ENCODE measurements at regions not wholly inside any gene's neighbourhood (a gene's known extent, or its start where the extent isn't known, plus 50 kb on each side); places are given as distances from the start of the nearest gene placed in this dataset.

- no peaks in the 10 kb centered on the region for H4K20me1 ChIP-seq (ENCODE audit: insufficient read depth, low read length)
- no peaks in the 10 kb centered on the region for H3K4me1 Mint-ChIP-seq (ENCODE audit: low read depth, unreplicated experiment)
- H2AFZ ChIP-seq (ENCODE audit: low read depth, low read length) = no peak overlapping the region
- H3K27ac Mint-ChIP-seq (ENCODE audit: unreplicated experiment) = no peak overlapping the region
- H3K9me3 Mint-ChIP-seq (ENCODE audit: unreplicated experiment) = peaks cover 4% of the 10 kb centered on the region
- H3K4me2 ChIP-seq (ENCODE audit: low read length) = no peak overlapping the region
- no peak for DNase-seq (ENCODE audit: low read depth)
- H3K27ac ChIP-seq (ENCODE audit: low read depth, low read length) = no peak overlapping the region
- H3K79me2 ChIP-seq (ENCODE audit: insufficient read depth, low read length) = no peaks in the 10 kb centered on the region
- TF ChIP-seq EZH2 (IDR thresholded peaks at IDR 0.05; ENCODE audit: insufficient read depth, low read length) = no peak
- TF ChIP-seq CTCF (IDR thresholded peaks at IDR 0.05; ENCODE audit: insufficient read depth, low read depth, low read length) = no peak
- peaks cover 10% of the 10 kb centered on the region for H3K27me3 Mint-ChIP-seq (ENCODE audit: low read depth, unreplicated experiment)
- no peaks in the 10 kb centered on the region for H3K36me3 ChIP-seq (ENCODE audit: insufficient read depth, low read length)
- no peaks in the 10 kb centered on the region for H3K4me1 ChIP-seq (ENCODE audit: insufficient read depth, low read length)
- H3K9me3 ChIP-seq (ENCODE audit: insufficient read depth, low read depth, low read length) = no peaks in the 10 kb centered on the region
- H3K9ac ChIP-seq (ENCODE audit: low read length) = no peak overlapping the region
- H3K4me3 ChIP-seq (ENCODE audit: insufficient read depth, low read depth, low read length) = no peak overlapping the region
- no peaks in the 10 kb centered on the region for H3K27me3 ChIP-seq (ENCODE audit: insufficient read depth, low read length)
- H3K4me3 Mint-ChIP-seq (ENCODE audit: unreplicated experiment) = no peak overlapping the region
- H3K36me3 Mint-ChIP-seq (ENCODE audit: low read depth, unreplicated experiment) = no peaks in the 10 kb centered on the region
- FAIRE-seq = no peak
These were observed 652.3 kb upstream of the ARGLU1 start for GRCh38 chr13:107220245-107220644.

GRCh38 chr13:107217251-107217650 is 649.3 kb upstream of the ARGLU1 start:
- Mint-ChIP-seq H3K9me3 (ENCODE audit: unreplicated experiment) (peaks cover 4% of the 10 kb centered on the region), H3K4me3 (ENCODE audit: unreplicated experiment) (no peak overlapping the region), H3K4me1 (ENCODE audit: low read depth, unreplicated experiment) (no peaks in the 10 kb centered on the region), H3K27me3 (ENCODE audit: low read depth, unreplicated experiment) (peaks cover 10% of the 10 kb centered on the region), H3K36me3 (ENCODE audit: low read depth, unreplicated experiment) (no peaks in the 10 kb centered on the region), H3K27ac (ENCODE audit: unreplicated experiment) (no peak overlapping the region)
- Histone ChIP-seq H3K4me3 (ENCODE audit: insufficient read depth, low read depth, low read length) (no peak overlapping the region), H3K27ac (ENCODE audit: low read depth, low read length) (no peak overlapping the region), H3K9me3 (ENCODE audit: insufficient read depth, low read depth, low read length) (no peaks in the 10 kb centered on the region), H3K4me2 (ENCODE audit: low read length) (peak overlapping the region; percentile 34), H4K20me1 (ENCODE audit: insufficient read depth, low read length) (no peaks in the 10 kb centered on the region), H3K9ac (ENCODE audit: low read length) (no peak overlapping the region), H2AFZ (ENCODE audit: low read depth, low read length) (no peak overlapping the region), H3K27me3 (ENCODE audit: insufficient read depth, low read length) (no peaks in the 10 kb centered on the region), H3K79me2 (ENCODE audit: insufficient read depth, low read length) (no peaks in the 10 kb centered on the region), H3K4me1 (ENCODE audit: insufficient read depth, low read length) (no peaks in the 10 kb centered on the region), H3K36me3 (ENCODE audit: insufficient read depth, low read length) (no peaks in the 10 kb centered on the region)
- no peak for FAIRE-seq
- DNase-seq (ENCODE audit: low read depth) = peak; percentile 2
- no peak for TF ChIP-seq EZH2 (IDR thresholded peaks at IDR 0.05; ENCODE audit: insufficient read depth, low read length)
- TF ChIP-seq CTCF (IDR thresholded peaks at IDR 0.05; ENCODE audit: insufficient read depth, low read depth, low read length) = no peak

- Mint-ChIP-seq H3K4me3 (ENCODE audit: unreplicated experiment) (no peak overlapping the region), H3K27ac (ENCODE audit: unreplicated experiment) (no peak overlapping the region), H3K27me3 (ENCODE audit: low read depth, unreplicated experiment) (peaks cover 10% of the 10 kb centered on the region), H3K4me1 (ENCODE audit: low read depth, unreplicated experiment) (peaks cover 2% of the 10 kb centered on the region), H3K9me3 (ENCODE audit: unreplicated experiment) (peaks cover 4% of the 10 kb centered on the region), H3K36me3 (ENCODE audit: low read depth, unreplicated experiment) (no peaks in the 10 kb centered on the region)
- Histone ChIP-seq H2AFZ (ENCODE audit: low read depth, low read length) (no peak overlapping the region), H3K4me2 (ENCODE audit: low read length) (no peak overlapping the region), H3K4me3 (ENCODE audit: insufficient read depth, low read depth, low read length) (no peak overlapping the region), H3K79me2 (ENCODE audit: insufficient read depth, low read length) (no peaks in the 10 kb centered on the region), H3K4me1 (ENCODE audit: insufficient read depth, low read length) (no peaks in the 10 kb centered on the region), H3K9ac (ENCODE audit: low read length) (no peak overlapping the region), H3K27ac (ENCODE audit: low read depth, low read length) (no peak overlapping the region), H3K9me3 (ENCODE audit: insufficient read depth, low read depth, low read length) (no peaks in the 10 kb centered on the region), H3K36me3 (ENCODE audit: insufficient read depth, low read length) (no peaks in the 10 kb centered on the region), H4K20me1 (ENCODE audit: insufficient read depth, low read length) (no peaks in the 10 kb centered on the region), H3K27me3 (ENCODE audit: insufficient read depth, low read length) (no peaks in the 10 kb centered on the region)
- FAIRE-seq (no peak), DNase-seq (ENCODE audit: low read depth) (no peak)
- TF ChIP-seq CTCF (IDR thresholded peaks at IDR 0.05; ENCODE audit: insufficient read depth, low read depth, low read length) (no peak), EZH2 (IDR thresholded peaks at IDR 0.05; ENCODE audit: insufficient read depth, low read length) (no peak)
These were observed 648.3 kb upstream of the ARGLU1 start for GRCh38 chr13:107216046-107216755.

Measured in astrocyte (in vitro differentiated cells and primary cell).